GM21528 (cell line): ENCODE measurements at regions not wholly inside any gene's neighbourhood (a gene's known extent, or its start where the extent isn't known, plus 50 kb on each side); places are given as distances from the start of the nearest gene placed in this dataset.

ENCODE experiments used
- ATAC-seq: cut with Tn5 transposase; IDR thresholded peaks from one replicate; pipeline ENCODE4 v1.9.1; 2021; ENCODE audit warnings: mild to moderate bottlenecking, moderate library complexity; ENCODE audit not compliant: unreplicated experiment, low FRiP score

GRCh38 chr1:186736971-186737685, 56.9 kb upstream of the PTGS2 start:
- ATAC-seq, result no peak

GRCh38 chr1:186735463-186735862, 55.2 kb upstream of the PTGS2 start:
- no peak for ATAC-seq

GRCh38 chr1:186730951-186731729, 50.9 kb upstream of the PTGS2 start:
- no peak for ATAC-seq
